ENCODE measurements at regions not wholly inside any gene's neighbourhood (a gene's known extent, or its start where the extent isn't known, plus 50 kb on each side); places are given as distances from the start of the nearest gene placed in this dataset.

GRCh38 chr2:4066217-4066616 is 362.8 kb downstream of the DCDC2C start:
- no peak for TF ChIP-seq CTCF (IDR thresholded peaks at IDR 0.05; ENCODE audit: low read depth, low read length)
- no peak for TF ChIP-seq EZH2phosphoT487 (IDR thresholded peaks at IDR 0.05; ENCODE audit: low read depth)

Measured in OCI-LY3 (cell line).